SK-N-MC (cell line): ENCODE measurements at regions not wholly inside any gene's neighbourhood (a gene's known extent, or its start where the extent isn't known, plus 50 kb on each side); places are given as distances from the start of the nearest gene placed in this dataset.

Experiments used
- EZH2 ChIP-seq: fragments of 200-600 bp; sonication (generic); IDR thresholded peaks from one replicate; pipeline ENCODE4 v1.6.1; 2017; ENCODE audit warnings: antibody characterized with exemption
- FOXP2 ChIP-seq: optimal IDR thresholded peaks from 2 replicates; pipeline ENCODE3; 2011; ENCODE audit warnings: mild to moderate bottlenecking, moderate library complexity; ENCODE audit not compliant: insufficient read depth; ENCODE audit errors: extremely low read length, control extremely low read depth
- POLR2AphosphoS5 ChIP-seq: IDR thresholded peaks from 2 replicates; pipeline ENCODE4 v1.6.1; 2012; ENCODE audit warnings: mild to moderate bottlenecking, low read depth, low read length, borderline replicate concordance

DNA sequence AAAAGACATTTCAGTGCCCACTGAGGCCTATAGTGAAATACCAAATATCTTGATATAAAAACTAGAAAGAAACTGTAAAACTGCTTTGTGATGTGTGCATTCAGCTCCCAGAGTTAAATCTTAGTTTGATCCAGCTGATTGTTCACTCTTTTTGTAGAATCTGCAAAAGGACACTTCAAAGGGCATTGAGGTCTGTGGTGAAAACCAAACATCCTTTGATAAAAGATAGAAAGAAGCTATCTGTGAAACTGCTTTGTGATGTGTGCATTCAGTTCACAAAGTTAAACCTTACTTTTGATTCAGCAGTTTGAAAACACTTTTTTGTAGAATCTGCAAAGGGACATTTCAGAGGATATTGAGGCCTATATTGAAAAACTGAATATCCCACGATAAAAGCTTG lies 290.7 kb upstream of the ALG10B start:
- no peak for TF ChIP-seq POLR2AphosphoS5
- TF ChIP-seq EZH2: no peak
- no peak for TF ChIP-seq FOXP2
